Right hindlimb (tissue), 1 donor: ENCODE measurements at regions not wholly inside any gene's neighbourhood (a gene's known extent, or its start where the extent isn't known, plus 50 kb on each side); places are given as distances from the start of the nearest gene placed in this dataset.
"Not testable (repeated sequence)": the region's sequence is repeated elsewhere in the genome, so short reads cannot be mapped to it uniquely, and the experiment has no call there.

ENCODE experiments used
- DNase-seq: peaks from one replicate; pipeline ENCODE4 v3.0.0-alpha.2; 2018

GRCh38 chr18:70553245-70553935 is 264.5 kb downstream of the SOCS6 start:
- DNase-seq: no peak

GRCh38 chr18:70536370-70537062 is 247.7 kb downstream of the SOCS6 start:
- DNase-seq: no peak

- DNase-seq: no peak
These were observed 246.2 kb downstream of the SOCS6 start for GRCh38 chr18:70535041-70535440.

GRCh38 chr18:70525322-70525721 is 236.5 kb downstream of the SOCS6 start:
- DNase-seq: not testable (repeated sequence)

- DNase-seq: no peak
These were observed 234.9 kb downstream of the SOCS6 start for GRCh38 chr18:70523792-70524182.

GRCh38 chr18:70523035-70523791 is 234.4 kb downstream of the SOCS6 start:
- DNase-seq: no peak

GRCh38 chr18:70522183-70522680 is 233.4 kb downstream of the SOCS6 start:
- no peak for DNase-seq

- DNase-seq: no peak
These were observed 232.0 kb downstream of the SOCS6 start for GRCh38 chr18:70520867-70521266.

- no peak for DNase-seq
These were observed 224.8 kb downstream of the SOCS6 start for GRCh38 chr18:70513502-70514171.

- no peak for DNase-seq
These were observed 219.1 kb downstream of the SOCS6 start for GRCh38 chr18:70507970-70508369.

- DNase-seq: no peak
These were observed 217.7 kb downstream of the SOCS6 start for GRCh38 chr18:70506511-70506910.

GRCh38 chr18:70503060-70503459 is 214.2 kb downstream of the SOCS6 start:
- no peak for DNase-seq

GRCh38 chr18:70501358-70501757 is 212.5 kb downstream of the SOCS6 start:
- DNase-seq: no peak

- DNase-seq: no peak
These were observed 211.9 kb downstream of the SOCS6 start for GRCh38 chr18:70500748-70501147.

- DNase-seq: no peak
These were observed 210.4 kb downstream of the SOCS6 start for GRCh38 chr18:70499218-70499691.

GRCh38 chr18:70496353-70497294 is 207.8 kb downstream of the SOCS6 start:
- no peak for DNase-seq

GRCh38 chr18:70494524-70494923 is 205.7 kb downstream of the SOCS6 start:
- DNase-seq: no peak

GRCh38 chr18:70493461-70493860 is 204.6 kb downstream of the SOCS6 start:
- DNase-seq: no peak

- DNase-seq: no peak
These were observed 203.0 kb downstream of the SOCS6 start for GRCh38 chr18:70491734-70492348.

GRCh38 chr18:70489986-70490933 is 201.4 kb downstream of the SOCS6 start:
- DNase-seq: no peak
